ENCODE measurements at regions not wholly inside any gene's neighbourhood (a gene's known extent, or its start where the extent isn't known, plus 50 kb on each side); places are given as distances from the start of the nearest gene placed in this dataset.
"Not testable (repeated sequence)": the region's sequence is repeated elsewhere in the genome, so short reads cannot be mapped to it uniquely, and the experiment has no call there.

DNA sequence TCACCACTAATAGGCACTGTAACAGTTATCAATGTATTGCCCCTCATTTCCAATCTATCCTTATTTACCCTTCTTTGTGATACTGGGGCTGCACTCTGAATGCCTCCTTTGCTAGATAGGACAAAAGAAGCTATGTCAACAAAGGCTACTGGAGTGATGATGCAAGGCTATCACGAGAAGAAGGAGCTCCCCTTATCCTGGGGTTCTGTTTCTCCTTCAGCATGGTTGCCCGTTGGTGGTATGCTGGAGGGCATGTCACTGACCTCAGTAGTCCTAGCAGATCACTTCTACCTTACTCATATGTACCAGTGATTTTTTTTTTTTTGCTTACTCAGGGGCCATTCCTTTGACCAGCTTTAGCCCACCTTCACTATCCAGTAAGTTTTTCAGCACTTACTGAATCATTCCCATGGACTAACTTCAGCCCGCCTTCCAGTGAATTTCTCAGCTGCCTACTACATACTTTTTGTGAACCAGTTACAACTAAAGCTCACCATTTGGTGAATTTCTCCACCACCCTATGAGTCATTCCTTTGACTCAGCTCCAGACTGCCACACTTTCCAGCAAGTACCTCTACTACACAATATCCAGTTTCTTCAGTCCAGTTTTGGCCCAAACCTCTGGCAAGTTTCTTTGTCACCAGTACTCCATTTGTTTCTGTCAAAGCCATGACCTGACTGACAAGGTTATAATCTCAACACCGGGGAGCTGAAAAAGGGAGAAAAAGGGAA, 944.5 kb downstream of the KCNT2 start:
- no peak for DNase-seq
- Histone ChIP-seq H3K27me3 (no peaks in the 10 kb centered on the region), H3K36me3 (no peaks in the 10 kb centered on the region), H3K4me3 (no peak overlapping the region), H3K4me1 (no peaks in the 10 kb centered on the region), H3K9me3 (no peaks in the 10 kb centered on the region), H3K27ac (no peak overlapping the region)
- TF ChIP-seq CTCF (IDR thresholded peaks at IDR 0.05), result no peak
- intact Hi-C loops (cut with DNase I), result no loop called here
- peak; percentile 29 for ATAC-seq

DNA sequence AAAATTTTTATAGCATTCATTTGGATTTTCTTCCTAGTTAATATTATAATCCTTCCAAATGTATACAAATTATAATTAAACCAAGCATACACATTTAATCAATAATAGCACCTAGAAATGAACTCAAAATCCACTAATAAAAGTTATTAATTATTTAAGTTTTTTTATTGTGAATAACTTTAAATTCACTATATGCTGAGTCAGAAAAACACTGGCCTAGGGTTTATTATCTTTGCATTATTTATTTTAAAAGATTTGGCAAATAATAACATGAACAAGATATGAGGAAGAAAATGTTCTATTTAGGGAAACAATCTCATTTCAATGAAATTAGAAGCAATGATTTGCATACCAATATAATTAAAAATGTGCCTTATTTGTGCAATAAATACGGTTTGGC, 951.5 kb downstream of the KCNT2 start:
- Histone ChIP-seq H3K36me3 (no peaks in the 10 kb centered on the region), H3K4me3 (no peak overlapping the region), H3K9me3 (peaks cover 0 to 5% of the 10 kb centered on the region in 2 donors), H3K27me3 (no peaks in the 10 kb centered on the region), H3K27ac (no peak overlapping the region), H3K4me1 (no peaks in the 10 kb centered on the region)
- ATAC-seq (no peak), DNase-seq (no peak)
- intact Hi-C loops (cut with DNase I), result no loop called here
- no peak for TF ChIP-seq CTCF (IDR thresholded peaks at IDR 0.05)

GRCh38 chr1:195648875-195649274, 959.4 kb downstream of the KCNT2 start:
- H3K36me3 ChIP-seq; intact Hi-C loops (cut with DNase I); H3K4me1 ChIP-seq: not testable (repeated sequence)

GRCh38 chr1:195637539-195637938, 970.7 kb downstream of the KCNT2 start:
- ATAC-seq, result no peak
- no peaks in the 10 kb centered on the region for H3K9me3 ChIP-seq
- H3K36me3 ChIP-seq, result no peaks in the 10 kb centered on the region
- H3K4me1 ChIP-seq, result no peaks in the 10 kb centered on the region
- intact Hi-C loops (cut with DNase I), result no loop called here
- H3K27me3 ChIP-seq, result no peaks in the 10 kb centered on the region
- no peak overlapping the region for H3K4me3 ChIP-seq
- peak in 2 of 4 donors; percentile 13 to 24 for DNase-seq
- TF ChIP-seq CTCF (IDR thresholded peaks at IDR 0.05), result no peak
- no peak overlapping the region for H3K27ac ChIP-seq

More at GRCh38 chr1:195648875-195649274, 959.4 kb downstream of the KCNT2 start:
- not testable (repeated sequence) for H3K27ac ChIP-seq, DNase-seq, H3K27me3 ChIP-seq, ATAC-seq, H3K4me3 ChIP-seq
- peaks cover 0 to 24% of the 10 kb centered on the region in 2 donors for H3K9me3 ChIP-seq

DNA sequence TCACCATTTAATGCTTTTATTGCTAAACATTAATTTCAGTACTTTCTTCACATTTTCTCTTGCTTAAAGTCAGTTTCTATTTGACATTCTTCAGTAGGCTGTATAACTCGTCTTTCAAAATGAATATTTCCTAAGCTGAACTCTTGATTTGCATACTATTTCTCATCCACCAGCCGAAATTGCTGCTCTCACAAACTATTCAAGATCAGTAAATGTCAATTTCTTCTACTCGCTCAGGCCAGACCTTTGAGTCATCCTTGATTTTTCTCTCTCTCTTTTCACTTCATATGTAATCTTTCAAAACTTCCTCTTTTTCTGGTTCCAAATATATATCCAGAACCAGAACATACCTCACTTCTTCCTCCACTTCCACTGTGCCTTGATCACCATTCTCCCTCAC, 990.0 kb downstream of the KCNT2 start:
- Histone ChIP-seq H3K27ac (no peak overlapping the region), H3K36me3 (no peaks in the 10 kb centered on the region), H3K9me3 (peaks cover 0 to 29% of the 10 kb centered on the region in 2 donors), H3K27me3 (no peaks in the 10 kb centered on the region), H3K4me1 (no peaks in the 10 kb centered on the region), H3K4me3 (no peak overlapping the region)
- no peak for DNase-seq
- TF ChIP-seq CTCF (IDR thresholded peaks at IDR 0.05), result no peak
- ATAC-seq, result no peak
- intact Hi-C loops (cut with DNase I), result no loop called here

DNA sequence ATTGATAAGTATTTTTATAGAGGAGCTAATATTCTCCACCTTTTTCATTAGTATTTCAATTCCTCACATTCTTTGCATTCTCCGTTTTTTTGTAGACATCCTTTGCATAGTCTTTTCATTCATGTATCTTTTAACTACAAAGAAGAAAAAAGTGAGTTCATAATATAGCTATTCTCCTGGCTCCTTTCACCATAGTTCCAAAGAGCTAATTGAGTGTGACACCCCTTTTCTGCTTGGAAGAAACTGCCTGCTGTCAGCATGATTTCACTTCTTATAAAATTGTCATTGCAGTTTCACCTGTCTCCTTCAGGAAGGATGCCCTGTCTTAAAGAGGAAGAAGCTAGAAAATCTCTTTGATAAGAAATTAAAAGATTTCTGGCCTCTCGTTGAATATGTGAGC, 991.1 kb downstream of the KCNT2 start:
- H3K9me3 ChIP-seq, result peaks cover 0 to 21% of the 10 kb centered on the region in 2 donors
- no peaks in the 10 kb centered on the region for H3K27me3 ChIP-seq
- H3K36me3 ChIP-seq, result no peaks in the 10 kb centered on the region
- no peak for TF ChIP-seq CTCF (IDR thresholded peaks at IDR 0.05)
- no peaks in the 10 kb centered on the region for H3K4me1 ChIP-seq
- no peak overlapping the region for H3K4me3 ChIP-seq
- no peak overlapping the region for H3K27ac ChIP-seq
- ATAC-seq, result no peak
- intact Hi-C loops (cut with DNase I), result no loop called here
- DNase-seq, result no peak

Measured in left lung (tissue), 4 donors.